BJ (cell line): ENCODE measurements at regions not wholly inside any gene's neighbourhood (a gene's known extent, or its start where the extent isn't known, plus 50 kb on each side); places are given as distances from the start of the nearest gene placed in this dataset.

Experiments used
- CTCF ChIA-PET: fragments of 350-600 bp; formaldehyde crosslinking; extraction: SDS; loops from one replicate; lab custom pipeline; 2021; ENCODE audit warnings: antibody characterized with exemption, inconsistent platforms; lab: Yijun Ruan, JAX
- POLR2A ChIA-PET: fragments of 300-600 bp; sonication (Branson Sonifier 250); formaldehyde crosslinking; extraction: SDS; loops from one replicate; lab custom pipeline; 2021; ENCODE audit warnings: antibody characterized with exemption; lab: Charles Lee
- DNase-seq: peaks from one replicate; pipeline ENCODE4 v3.0.0-alpha.2; 2011; ENCODE audit warnings: low read depth
- H3K27me3 ChIP-seq: 2 replicates; pipeline ENCODE4 v1.6.0; 2011; ENCODE audit warnings: low read length; ENCODE audit not compliant: control insufficient read depth, insufficient read depth
- H3K36me3 ChIP-seq: 2 replicates; pipeline ENCODE4 v1.5.1; 2011; ENCODE audit warnings: low read length; ENCODE audit not compliant: control insufficient read depth, insufficient read depth
- H3K4me3 ChIP-seq: 2 replicates; pipeline ENCODE4 v1.5.1; 2011; ENCODE audit warnings: low read depth, mild to moderate bottlenecking, control low read depth, low read length
- TF ChIP-seq, protein P1 (sequence below): IDR thresholded peaks from 2 replicates; pipeline ENCODE4 v1.5.1; 2011; ENCODE audit warnings: low read depth, mild to moderate bottlenecking, control low read depth, inconsistent platforms, low read length, moderate library complexity; ENCODE audit not compliant: insufficient read depth

DNA sequence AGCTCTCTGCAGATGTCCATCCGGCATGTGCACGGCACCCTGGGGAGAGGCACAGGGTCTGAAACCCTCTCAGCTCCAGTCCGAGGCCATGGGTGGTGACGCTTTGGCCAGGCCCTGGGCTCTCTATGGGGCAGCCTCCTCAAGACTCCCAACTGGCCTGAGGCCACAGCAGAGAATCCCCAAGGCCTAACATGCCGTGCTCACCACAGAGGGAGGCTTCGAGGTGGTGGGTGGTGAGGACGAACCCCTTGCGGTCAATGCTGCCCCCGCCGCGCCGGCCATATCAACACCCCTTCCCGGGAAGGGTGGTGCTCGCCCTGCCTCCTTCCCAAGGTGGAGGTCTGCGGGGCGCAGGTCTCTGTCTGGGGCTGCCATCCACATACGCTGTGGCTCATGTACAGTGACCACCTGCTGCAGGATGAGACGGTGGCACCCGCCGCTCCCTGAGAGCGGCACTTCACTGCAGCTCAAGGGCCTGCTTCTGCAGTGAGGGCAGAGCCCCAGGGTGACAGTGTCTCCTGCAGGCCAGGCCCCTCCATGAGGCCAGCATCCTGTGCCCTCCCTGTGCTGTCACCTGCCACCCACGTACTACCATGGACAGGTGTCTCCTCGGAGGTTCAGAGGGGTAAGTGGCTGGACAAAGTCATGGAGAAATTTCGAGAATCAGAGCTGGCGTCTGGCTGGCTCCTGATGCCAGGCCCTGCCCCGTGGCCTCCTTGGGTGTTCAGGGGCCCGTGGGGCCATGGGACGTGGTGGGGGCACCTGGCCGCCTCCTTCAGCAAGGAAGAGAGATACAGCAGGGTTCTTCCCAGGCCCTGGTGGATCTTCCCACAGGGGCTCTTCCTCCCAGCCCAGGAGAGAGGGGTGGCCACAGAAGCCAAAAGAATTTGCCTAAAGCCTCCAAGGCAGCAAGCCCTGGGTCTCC lies 54.6 kb upstream of the ACSF3 start:
- ChIA-PET CTCF (interaction anchor here (0.6 kb wide), 1 partner anchor 114 kb away, joined by 3 read pairs; no protein-coding TSS in a partner anchor), POLR2A (no interaction called here)
- Histone ChIP-seq H3K27me3 (peaks cover 1% of the 10 kb centered on the region; the same call in 1 of the 2 replicates), H3K36me3 (no peaks in the 10 kb centered on the region), H3K4me3 (no peak overlapping the region)
- TF ChIP-seq, protein P1, sequence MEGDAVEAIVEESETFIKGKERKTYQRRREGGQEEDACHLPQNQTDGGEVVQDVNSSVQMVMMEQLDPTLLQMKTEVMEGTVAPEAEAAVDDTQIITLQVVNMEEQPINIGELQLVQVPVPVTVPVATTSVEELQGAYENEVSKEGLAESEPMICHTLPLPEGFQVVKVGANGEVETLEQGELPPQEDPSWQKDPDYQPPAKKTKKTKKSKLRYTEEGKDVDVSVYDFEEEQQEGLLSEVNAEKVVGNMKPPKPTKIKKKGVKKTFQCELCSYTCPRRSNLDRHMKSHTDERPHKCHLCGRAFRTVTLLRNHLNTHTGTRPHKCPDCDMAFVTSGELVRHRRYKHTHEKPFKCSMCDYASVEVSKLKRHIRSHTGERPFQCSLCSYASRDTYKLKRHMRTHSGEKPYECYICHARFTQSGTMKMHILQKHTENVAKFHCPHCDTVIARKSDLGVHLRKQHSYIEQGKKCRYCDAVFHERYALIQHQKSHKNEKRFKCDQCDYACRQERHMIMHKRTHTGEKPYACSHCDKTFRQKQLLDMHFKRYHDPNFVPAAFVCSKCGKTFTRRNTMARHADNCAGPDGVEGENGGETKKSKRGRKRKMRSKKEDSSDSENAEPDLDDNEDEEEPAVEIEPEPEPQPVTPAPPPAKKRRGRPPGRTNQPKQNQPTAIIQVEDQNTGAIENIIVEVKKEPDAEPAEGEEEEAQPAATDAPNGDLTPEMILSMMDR: no peak
- no peak for DNase-seq

DNA sequence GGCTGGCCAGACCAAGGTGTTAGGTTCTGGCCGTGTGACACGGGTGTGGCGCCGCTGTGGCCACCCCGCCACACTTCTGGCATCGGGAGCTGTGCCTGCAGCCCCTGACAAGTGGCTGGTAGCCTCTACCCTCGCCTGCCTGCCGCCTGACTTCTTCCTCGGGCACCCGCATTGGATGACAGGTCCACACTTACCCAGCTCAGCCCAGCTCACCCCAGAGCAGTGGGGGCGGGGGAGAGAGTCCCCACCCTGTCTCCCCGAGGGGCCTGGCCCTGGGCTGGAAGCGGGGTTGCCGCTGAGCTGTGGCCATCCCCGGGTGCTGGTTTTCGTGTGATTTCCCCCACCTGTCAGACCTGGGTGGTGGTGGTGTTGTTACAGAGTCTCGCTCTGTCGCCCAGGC lies 53.9 kb upstream of the ACSF3 start:
- DNase-seq: no peak
- ChIA-PET POLR2A (no interaction called here), CTCF (no interaction called here)
- no peaks in the 10 kb centered on the region for H3K36me3 ChIP-seq
- TF ChIP-seq, protein P1: no peak
- no peak overlapping the region for H3K4me3 ChIP-seq
- H3K27me3 ChIP-seq: peaks cover 1% of the 10 kb centered on the region; the same call in 1 of the 2 replicates

DNA sequence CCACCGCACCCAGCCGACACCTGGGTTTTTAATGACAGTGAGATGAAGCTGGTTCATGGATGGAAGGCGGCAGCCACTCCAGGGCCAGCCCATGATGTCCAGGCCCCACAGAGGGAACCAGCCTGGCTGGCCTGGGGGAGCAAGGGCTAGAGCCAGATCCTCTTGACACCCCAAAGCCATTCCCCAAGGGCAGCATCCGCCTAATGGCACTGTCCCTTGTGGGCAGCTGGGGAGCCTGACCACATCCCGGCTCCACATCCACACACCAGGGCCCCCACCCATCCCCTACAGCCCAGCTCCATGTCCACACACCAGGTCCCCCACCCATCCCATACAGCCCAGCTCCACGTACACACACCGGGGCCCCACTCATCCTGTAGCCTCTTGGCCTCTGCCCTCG lies 53.3 kb upstream of the ACSF3 start:
- DNase-seq: no peak
- POLR2A ChIA-PET: no interaction called here
- TF ChIP-seq, protein P1: no peak
- Histone ChIP-seq H3K4me3 (no peak overlapping the region), H3K27me3 (peaks cover 1% of the 10 kb centered on the region; the same call in 1 of the 2 replicates), H3K36me3 (no peaks in the 10 kb centered on the region)
- CTCF ChIA-PET: no interaction called here

DNA sequence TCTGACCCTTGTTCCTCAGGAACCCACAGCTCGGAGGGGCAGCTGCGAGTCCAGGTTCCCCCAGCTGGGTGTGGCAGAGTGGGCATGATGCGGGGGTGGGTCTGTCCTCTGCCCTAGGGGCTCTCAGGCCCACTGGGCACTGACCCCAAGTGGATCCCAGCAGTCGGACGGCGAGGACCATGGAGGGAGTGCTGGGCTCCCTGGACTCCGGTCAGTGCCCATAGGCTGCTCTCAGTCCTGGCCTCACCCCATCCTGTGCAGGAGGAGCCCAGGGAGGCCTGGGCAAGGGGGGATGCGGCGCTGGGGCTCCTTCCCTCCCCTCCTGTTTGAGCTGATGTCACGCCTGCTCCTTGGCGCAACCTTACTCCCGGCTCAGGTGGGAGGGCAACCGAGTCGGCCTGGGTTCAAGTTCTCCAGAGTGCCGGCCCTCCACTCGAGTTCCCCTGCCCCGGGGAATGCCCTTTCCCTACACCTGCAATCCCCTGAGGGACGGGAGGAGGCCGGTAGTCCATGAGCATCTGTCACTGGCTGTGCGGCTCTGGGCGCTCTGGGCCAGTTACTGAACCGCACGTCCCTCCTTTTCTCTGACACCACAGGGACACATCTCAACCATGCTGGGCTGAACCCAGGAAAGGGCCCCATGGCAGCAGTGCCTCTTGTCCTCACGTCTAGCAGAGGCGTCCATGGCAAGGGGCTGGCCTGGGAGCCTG lies 52.6 kb upstream of the ACSF3 start:
- TF ChIP-seq, protein P1: no peak
- H3K36me3 ChIP-seq: no peaks in the 10 kb centered on the region
- POLR2A ChIA-PET: no interaction called here
- H3K4me3 ChIP-seq: no peak overlapping the region
- CTCF ChIA-PET: no interaction called here
- no peak for DNase-seq
- H3K27me3 ChIP-seq: no peaks in the 10 kb centered on the region
